Heart left ventricle (tissue), 16 donors: ENCODE measurements at regions not wholly inside any gene's neighbourhood (a gene's known extent, or its start where the extent isn't known, plus 50 kb on each side); places are given as distances from the start of the nearest gene placed in this dataset.
A peak's percentile ranks its signal among the peaks of the same experiment; 100 is the strongest.

Experiments used
- ATAC-seq, 4 donors: fragments of 200-7000 bp; cut with Tn5 transposase; one replicate each; pipeline ENCODE4 v1.9.1; 2020 to 2022; ENCODE audit warnings: moderate library complexity in 4 of 4, mild to moderate bottlenecking in 3 of 4, moderate number of reproducible peaks in 1 of 4
- DNase-seq, 5 donors: peaks; one replicate each; pipeline ENCODE4 v3.0.0-alpha.2; 2020
- H3K27ac ChIP-seq, 12 donors: fragments of 200-600 bp; sonication (generic) in 4 of 12; one replicate each; pipeline versions ENCODE4 v1.5.0 to v1.8.0; 2016 to 2022; ENCODE audit warnings: mild to moderate bottlenecking in 2 of 12
- H3K27me3 ChIP-seq, 9 donors: fragments of 200-600 bp; sonication (generic) in 2 of 9; one replicate each; pipeline versions ENCODE4 v1.5.1 to v1.8.0; 2016 to 2022; ENCODE audit warnings: mild to moderate bottlenecking in 3 of 9
- H3K36me3 ChIP-seq, 9 donors: fragments of 200-600 bp; sonication (generic) in 2 of 9; one replicate each; pipeline versions ENCODE4 v1.5.0 to v1.8.0; 2018 to 2022; ENCODE audit warnings: mild to moderate bottlenecking in 2 of 9
- H3K4me1 ChIP-seq, 12 donors: fragments of 200-600 bp; sonication (generic) in 4 of 12; one replicate each; pipeline versions ENCODE4 v1.5.0 to v1.8.0; 2016 to 2022; ENCODE audit warnings: mild to moderate bottlenecking in 3 of 12
- H3K4me3 ChIP-seq, 12 donors: fragments of 200-600 bp; sonication (generic) in 4 of 12; one replicate each; pipeline versions ENCODE4 v1.5.0 to v1.8.0; 2017 to 2022; ENCODE audit warnings: mild to moderate bottlenecking in 9 of 12, moderate library complexity in 4 of 12
- H3K9me3 ChIP-seq, 12 donors: fragments of 200-600 bp; sonication (generic) in 4 of 12; one replicate each; pipeline versions ENCODE4 v1.5.0 to v1.8.0; 2016 to 2022; ENCODE audit warnings: mild to moderate bottlenecking in 1 of 12
- POLR2A ChIP-seq, 2 donors: fragments of 450-650 bp; IDR thresholded peaks; one replicate each; pipeline ENCODE4 v1.6.1; 2017; ENCODE audit warnings: antibody characterized with exemption in 2 of 2, mild to moderate bottlenecking in 2 of 2, moderate library complexity in 2 of 2
- WGBS, 4 donors: extraction: QIAGEN DNeasy Blood & Tissue Kit in 2 of 4; methylation state at CpG; one replicate each; pipeline versions ENCODE4 v1.1.5 to v1.1.7; 2013 to 2018; 5-methylcytosine and 5-hydroxymethylcytosine counted together
- intact Hi-C, 10 donors: fragments of 100-400 bp; cut with DNase I; formaldehyde crosslinking; loops; one replicate each; pipeline versions ENCODE4 v1.11.1 to v1.14.2; 2022
- TF ChIP-seq, protein P1 (sequence below), 12 donors: fragments of 200-600 bp; sonication (generic) in 4 of 12; IDR thresholded peaks; one replicate each; pipeline versions ENCODE4 v1.5.0 to v1.8.0; 2018 to 2022; ENCODE audit warnings: antibody characterized with exemption in 12 of 12, mild to moderate bottlenecking in 5 of 12
- donor health status: ischemic (EF 13 %, LVEDD 7.1; RV severe dilation, severe dysfunction).
- donor health status: healthy with polysubstance abuse.
- donor health status: DM: no; HTN: yes; CAD: no.
- donor health status: DM: no; HTN: no; CAD: no.
- donor health status: ischemic (EF 25% LVEDD 6.9; RV normal size, moderate dysfunction).
- donor health status: ischemic (EF 25% LVEDD 5.7; RV mildly dilated, moderate dysfunction).
- donor health status: healthy.
- donor health status: DM: yes; HTN: yes; CAD: no.
- donor health status: ischemic (EF 35%, LVEDD 5.7; RV mildly dilated, moderate dysfunction).
- donor health status: nonischemic (EF 11% LVEDD 7.7; RV severe dilation, severe dysfunction).
- donor health status: DM: yes; HTN: yes; CAD: no.
- donor health status: PGD.
- donor health status: ischemic (EF 29% LVEDD 5.4; RV normal size, mild dysfunction).
- donor health status: nonischemic (EF 23%, LVEDD 6.1; RV moderate dilation, normal function).

DNA sequence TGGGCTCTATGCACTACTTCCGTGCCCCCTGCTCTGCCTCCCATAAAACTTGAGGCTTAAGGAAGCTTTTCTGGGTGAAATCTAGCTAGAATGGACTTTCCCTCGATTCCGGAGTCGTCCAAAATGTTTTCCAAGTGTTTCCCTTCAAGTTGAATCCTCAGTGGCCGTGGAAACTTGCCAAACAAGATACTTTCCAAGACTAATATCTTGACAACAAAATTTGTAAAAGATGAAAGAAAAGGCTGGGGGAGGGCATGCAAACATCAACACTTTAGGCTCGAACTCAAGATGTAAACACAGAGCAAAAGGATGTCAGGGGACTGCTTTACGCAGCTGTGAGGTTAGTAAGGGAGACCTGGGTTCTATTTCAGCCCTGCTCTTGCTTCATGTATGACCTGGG lies 482.8 kb upstream of the KLF4 start:
- H3K27me3 ChIP-seq: no peaks in the 10 kb centered on the region
- no peak overlapping the region for H3K27ac ChIP-seq
- H3K4me1 ChIP-seq: peaks cover 0 to 16% (median 0%) of the 10 kb centered on the region in 12 donors
- ATAC-seq: no peak
- DNase-seq: no peak
- no peak overlapping the region for H3K4me3 ChIP-seq
- TF ChIP-seq, protein P1, sequence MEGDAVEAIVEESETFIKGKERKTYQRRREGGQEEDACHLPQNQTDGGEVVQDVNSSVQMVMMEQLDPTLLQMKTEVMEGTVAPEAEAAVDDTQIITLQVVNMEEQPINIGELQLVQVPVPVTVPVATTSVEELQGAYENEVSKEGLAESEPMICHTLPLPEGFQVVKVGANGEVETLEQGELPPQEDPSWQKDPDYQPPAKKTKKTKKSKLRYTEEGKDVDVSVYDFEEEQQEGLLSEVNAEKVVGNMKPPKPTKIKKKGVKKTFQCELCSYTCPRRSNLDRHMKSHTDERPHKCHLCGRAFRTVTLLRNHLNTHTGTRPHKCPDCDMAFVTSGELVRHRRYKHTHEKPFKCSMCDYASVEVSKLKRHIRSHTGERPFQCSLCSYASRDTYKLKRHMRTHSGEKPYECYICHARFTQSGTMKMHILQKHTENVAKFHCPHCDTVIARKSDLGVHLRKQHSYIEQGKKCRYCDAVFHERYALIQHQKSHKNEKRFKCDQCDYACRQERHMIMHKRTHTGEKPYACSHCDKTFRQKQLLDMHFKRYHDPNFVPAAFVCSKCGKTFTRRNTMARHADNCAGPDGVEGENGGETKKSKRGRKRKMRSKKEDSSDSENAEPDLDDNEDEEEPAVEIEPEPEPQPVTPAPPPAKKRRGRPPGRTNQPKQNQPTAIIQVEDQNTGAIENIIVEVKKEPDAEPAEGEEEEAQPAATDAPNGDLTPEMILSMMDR (IDR thresholded peaks at IDR 0.05): no peak
- TF ChIP-seq POLR2A (IDR thresholded peaks at IDR 0.05): no peak
- WGBS, 4 donors: 59 to 74% (median 71%) methylated on average over 7 of the region's 7 CpGs
- H3K36me3 ChIP-seq: no peaks in the 10 kb centered on the region
- intact Hi-C loops: loop anchor here in 2 of 10 donors (10.0 kb wide), 2 partner anchors 58 to 488 kb away; partner anchors contain the start of gene KLF4 (in 1 of the 2)
- no peaks in the 10 kb centered on the region for H3K9me3 ChIP-seq

DNA sequence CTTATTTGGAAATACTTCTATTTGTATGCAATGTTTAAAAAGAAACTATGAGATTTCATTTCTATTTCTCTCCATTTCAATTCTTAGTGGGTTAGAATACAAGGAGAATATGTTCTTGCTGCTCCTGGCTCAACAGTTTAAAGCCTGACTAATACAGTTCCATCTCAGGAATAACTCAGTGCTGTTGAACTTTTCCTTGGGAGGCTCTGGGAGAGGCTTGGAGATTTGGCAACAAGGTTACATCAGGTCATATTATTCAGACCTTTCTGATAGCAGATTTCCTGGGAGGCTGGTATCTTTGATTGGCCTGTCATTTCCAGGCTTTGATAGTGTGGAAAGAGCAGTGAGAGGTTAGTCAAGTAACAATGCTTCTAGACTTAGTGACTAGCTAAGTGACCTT lies 481.7 kb upstream of the KLF4 start:
- intact Hi-C loops: loop anchor here in 2 of 10 donors (10.0 kb wide), 2 partner anchors 56 to 486 kb away; partner anchors contain the start of gene KLF4 (in 1 of the 2)
- Histone ChIP-seq H3K36me3 (no peaks in the 10 kb centered on the region), H3K4me3 (no peak overlapping the region), H3K27me3 (no peaks in the 10 kb centered on the region), H3K9me3 (no peaks in the 10 kb centered on the region), H3K4me1 (peaks cover 0 to 10% (median 0%) of the 10 kb centered on the region in 12 donors), H3K27ac (no peak overlapping the region)
- DNase-seq: no peak
- peak in 2 of 4 donors; percentile 55 to 72 for ATAC-seq
- TF ChIP-seq POLR2A (IDR thresholded peaks at IDR 0.05): no peak
- TF ChIP-seq, protein P1 (IDR thresholded peaks at IDR 0.05): no peak

DNA sequence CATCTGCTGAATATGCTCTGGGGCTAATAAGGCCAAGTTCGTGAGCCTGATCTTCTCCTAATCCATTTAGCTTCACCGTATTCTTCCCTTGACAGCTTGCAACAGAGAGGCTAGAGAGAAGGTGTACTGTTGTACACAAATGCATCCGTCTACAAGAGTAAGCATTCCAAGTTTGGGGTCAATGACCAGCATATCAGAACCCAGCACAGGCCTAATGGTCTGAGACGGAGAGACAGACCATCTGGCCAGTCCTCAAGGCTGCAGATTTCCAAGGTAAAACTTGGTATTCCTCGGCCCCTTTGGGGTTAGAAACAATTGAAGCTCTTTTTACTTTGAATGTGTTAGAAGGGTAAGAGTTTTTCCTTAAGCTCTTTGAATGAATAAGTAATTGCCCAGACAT lies 481.2 kb upstream of the KLF4 start:
- Histone ChIP-seq H3K9me3 (no peaks in the 10 kb centered on the region), H3K36me3 (no peaks in the 10 kb centered on the region), H3K27me3 (no peaks in the 10 kb centered on the region), H3K27ac (no peak overlapping the region), H3K4me3 (no peak overlapping the region), H3K4me1 (peaks cover 0 to 6% (median 0%) of the 10 kb centered on the region in 12 donors)
- DNase-seq (no peak), ATAC-seq (no peak)
- 77 to 90% (median 81%) methylated on average over 5 of the region's 5 CpGs for WGBS, 4 donors
- intact Hi-C loops: loop anchor here in 2 of 10 donors (10.0 kb wide), 2 partner anchors 56 to 486 kb away; partner anchors contain the start of gene KLF4 (in 1 of the 2)
- TF ChIP-seq, protein P1 (IDR thresholded peaks at IDR 0.05): no peak
- TF ChIP-seq POLR2A (IDR thresholded peaks at IDR 0.05): no peak

DNA sequence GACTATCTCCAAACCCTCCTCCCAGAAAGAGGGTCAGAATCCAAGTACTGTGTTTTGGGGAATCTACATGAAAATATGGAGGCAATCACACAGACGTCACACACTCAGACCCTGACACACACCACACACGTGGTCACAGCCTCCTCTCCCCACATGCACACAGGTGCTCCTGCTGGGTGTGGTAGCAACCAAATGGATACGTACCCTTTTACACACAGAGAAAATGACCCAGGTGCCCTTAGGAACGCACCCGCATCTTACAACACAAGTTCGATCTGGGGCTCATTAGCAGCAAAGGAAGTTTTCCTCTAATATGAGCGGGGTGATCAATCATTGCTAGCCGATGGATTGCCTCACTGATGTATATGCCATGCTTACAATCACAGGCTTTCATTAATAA lies 480.2 kb upstream of the KLF4 start:
- ATAC-seq: no peak
- Histone ChIP-seq H3K4me1 (peaks cover 0 to 3% (median 0%) of the 10 kb centered on the region in 12 donors), H3K36me3 (no peaks in the 10 kb centered on the region), H3K9me3 (no peaks in the 10 kb centered on the region), H3K27me3 (no peaks in the 10 kb centered on the region), H3K4me3 (no peak overlapping the region), H3K27ac (no peak overlapping the region)
- DNase-seq: no peak
- TF ChIP-seq, protein P1 (IDR thresholded peaks at IDR 0.05): no peak
- WGBS, 4 donors: 78 to 81% (median 80%) methylated on average over 8 of the region's 8 CpGs
- intact Hi-C loops: loop anchor here in 2 of 10 donors (10.0 kb wide), 2 partner anchors 55 to 485 kb away; partner anchors contain the start of gene KLF4 (in 1 of the 2)
